Ovary (tissue), 7 donors: ENCODE measurements at regions not wholly inside any gene's neighbourhood (a gene's known extent, or its start where the extent isn't known, plus 50 kb on each side); places are given as distances from the start of the nearest gene placed in this dataset.

Experiments
- DNase-seq, 5 donors: peaks; one replicate each; pipeline ENCODE4 v3.0.0-alpha.2; 2019 to 2020
- H3K27ac ChIP-seq, 2 donors: fragments of 200-600 bp; one replicate each; pipeline versions ENCODE4 v1.5.1 to v1.8.0; 2019 to 2022
- H3K27me3 ChIP-seq: fragments of 200-600 bp; one replicate; pipeline ENCODE4 v1.8.0; 2022
- H3K36me3 ChIP-seq: fragments of 200-600 bp; sonication (generic); one replicate; pipeline ENCODE4 v1.5.1; 2019
- H3K4me1 ChIP-seq: one replicate; pipeline ENCODE4 v1.8.1; 2013; ENCODE audit warnings: mild to moderate bottlenecking, moderate library complexity; ENCODE audit not compliant: insufficient read depth
- H3K4me3 ChIP-seq: fragments of 200-600 bp; sonication (generic); one replicate; pipeline ENCODE4 v1.5.1; 2017
- H3K9me3 ChIP-seq, 2 donors: fragments of 200-600 bp in 1 of 2; sonication (generic) in 1 of 2; one replicate each; pipeline versions ENCODE4 v1.5.1 to v1.8.1; 2013 to 2019; ENCODE audit warnings: mild to moderate bottlenecking in 1 of 2, moderate library complexity in 1 of 2
- CTCF ChIP-seq, 3 donors: fragments of 450-650 bp in 2 of 3; fragments of 200-600 bp in 1 of 3; IDR thresholded peaks; one replicate each; pipeline versions ENCODE4 v1.5.1 to v1.8.0; 2016 to 2022; ENCODE audit warnings: antibody characterized with exemption in 3 of 3, mild to moderate bottlenecking in 1 of 3
- EP300 ChIP-seq: sonication (generic); formaldehyde crosslinking; IDR thresholded peaks from one replicate; pipeline ENCODE4 v1.6.1; 2017; ENCODE audit warnings: antibody characterized with exemption
- POLR2A ChIP-seq: fragments of 450-650 bp; IDR thresholded peaks from one replicate; pipeline ENCODE4 v1.6.1; 2017; ENCODE audit warnings: antibody characterized with exemption, mild to moderate bottlenecking, moderate library complexity
- WGBS, 3 donors: extraction: QIAGEN DNeasy Blood & Tissue Kit in 1 of 3; methylation state at CpG; one replicate each; pipeline versions ENCODE4 v1.1.5 to v1.1.7; 2013 to 2017; 5-methylcytosine and 5-hydroxymethylcytosine counted together
- intact Hi-C, 4 donors: fragments of 100-400 bp; cut with DNase I; formaldehyde crosslinking; loops; one replicate each; pipeline versions ENCODE4 v1.11.0 to v1.15.1; 2022 to 2023
- donor health status: DM: no; HTN: no; CAD: no; lungs with moderate emphysema.
- donor health status: DM: no; HTN: no; CAD: no.
- donor health status: Bipolar disorder and iron deficiency.
- donor health status: DM: no; HTN: no; CAD: no.
- donor health status: DM: yes; HTN: yes; CAD: no.

- Histone ChIP-seq H3K36me3 (no peaks in the 10 kb centered on the region), H3K4me1 (no peaks in the 10 kb centered on the region), H3K4me3 (no peak overlapping the region), H3K27ac (no peak overlapping the region), H3K27me3 (no peaks in the 10 kb centered on the region), H3K9me3 (no peaks in the 10 kb centered on the region)
- intact Hi-C loops, result no loop called here
- TF ChIP-seq POLR2A, result no peak
- TF ChIP-seq CTCF (IDR thresholded peaks at IDR 0.05), result no peak
- TF ChIP-seq EP300, result no peak
- 64 to 80% (median 74%) methylated on average over 1 of the region's 1 CpG for WGBS, 3 donors
- DNase-seq, result no peak
Observed at GRCh38 chr6:23754197-23754596, 371.8 kb upstream of the NRSN1 start.

GRCh38 chr6:23775127-23775526, 350.9 kb upstream of the NRSN1 start:
- no peaks in the 10 kb centered on the region for H3K36me3 ChIP-seq
- 66 to 79% (median 74%) methylated on average over 5 of the region's 5 CpGs for WGBS, 3 donors
- no peak for DNase-seq
- TF ChIP-seq EP300 (no peak), CTCF (IDR thresholded peaks at IDR 0.05) (no peak), POLR2A (no peak)
- H3K4me1 ChIP-seq, result no peaks in the 10 kb centered on the region
- intact Hi-C loops, result no loop called here
- H3K4me3 ChIP-seq, result no peak overlapping the region
- H3K27me3 ChIP-seq, result no peaks in the 10 kb centered on the region
- no peaks in the 10 kb centered on the region for H3K9me3 ChIP-seq
- H3K27ac ChIP-seq, result no peak overlapping the region

GRCh38 chr6:23783901-23784300, 342.1 kb upstream of the NRSN1 start:
- H3K9me3 ChIP-seq, result no peaks in the 10 kb centered on the region
- H3K27me3 ChIP-seq, result no peaks in the 10 kb centered on the region
- no peak overlapping the region for H3K27ac ChIP-seq
- no peak overlapping the region for H3K4me3 ChIP-seq
- intact Hi-C loops, result no loop called here
- 26 to 31% (median 27%) methylated on average over 2 of the region's 2 CpGs for WGBS, 3 donors
- no peaks in the 10 kb centered on the region for H3K4me1 ChIP-seq
- no peaks in the 10 kb centered on the region for H3K36me3 ChIP-seq
- no peak for DNase-seq
- TF ChIP-seq EP300 (no peak), CTCF (IDR thresholded peaks at IDR 0.05) (no peak), POLR2A (no peak)

- Histone ChIP-seq H3K27me3 (no peaks in the 10 kb centered on the region), H3K27ac (no peak overlapping the region), H3K4me1 (no peaks in the 10 kb centered on the region), H3K4me3 (no peak overlapping the region), H3K9me3 (no peaks in the 10 kb centered on the region), H3K36me3 (no peaks in the 10 kb centered on the region)
- TF ChIP-seq CTCF (IDR thresholded peaks at IDR 0.05), result no peak
- TF ChIP-seq EP300, result no peak
- no peak for TF ChIP-seq POLR2A
- 21 to 26% (median 26%) methylated on average over 7 of the region's 7 CpGs for WGBS, 3 donors
- no peak for DNase-seq
- intact Hi-C loops, result no loop called here
Observed at GRCh38 chr6:23784301-23784919, 341.6 kb upstream of the NRSN1 start.
